ENCODE measurements at regions not wholly inside any gene's neighbourhood (a gene's known extent, or its start where the extent isn't known, plus 50 kb on each side); places are given as distances from the start of the nearest gene placed in this dataset.

DNA sequence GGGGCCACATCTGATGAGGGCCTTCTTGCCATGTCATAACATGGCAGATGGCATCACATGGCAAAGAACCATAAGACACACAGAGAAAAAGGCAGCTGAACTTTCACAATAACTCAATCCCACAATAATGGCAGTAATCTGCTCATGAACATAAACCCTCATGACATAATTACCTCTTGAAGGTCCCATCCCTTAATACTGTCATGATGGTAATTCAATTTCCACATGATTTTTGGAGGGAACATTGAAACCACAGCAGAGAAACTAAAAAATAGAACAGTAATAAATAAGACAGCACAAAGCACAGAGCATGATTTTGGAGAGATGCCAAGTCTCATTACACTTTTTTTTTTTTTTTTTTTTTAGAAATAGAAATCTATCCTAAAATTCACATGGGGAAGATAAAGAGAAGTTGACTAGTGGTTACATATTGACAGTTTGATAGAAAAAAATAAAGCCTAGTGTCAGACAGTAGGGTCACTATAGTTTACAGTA is 61.8 kb upstream of the ATF7IP start:
- TF ChIP-seq POLR2AphosphoS5 (IDR thresholded peaks at IDR 0.05; ENCODE audit: borderline replicate concordance, low read depth, low read length): no peak
- TF ChIP-seq EZH2 (IDR thresholded peaks at IDR 0.05): no peak
- no peak for TF ChIP-seq FOXP2 (optimal IDR thresholded peaks at IDR 0.05; ENCODE audit: control extremely low read depth, extremely low read length, insufficient read depth)
